ENCODE measurements at regions not wholly inside any gene's neighbourhood (a gene's known extent, or its start where the extent isn't known, plus 50 kb on each side); places are given as distances from the start of the nearest gene placed in this dataset.

DNA sequence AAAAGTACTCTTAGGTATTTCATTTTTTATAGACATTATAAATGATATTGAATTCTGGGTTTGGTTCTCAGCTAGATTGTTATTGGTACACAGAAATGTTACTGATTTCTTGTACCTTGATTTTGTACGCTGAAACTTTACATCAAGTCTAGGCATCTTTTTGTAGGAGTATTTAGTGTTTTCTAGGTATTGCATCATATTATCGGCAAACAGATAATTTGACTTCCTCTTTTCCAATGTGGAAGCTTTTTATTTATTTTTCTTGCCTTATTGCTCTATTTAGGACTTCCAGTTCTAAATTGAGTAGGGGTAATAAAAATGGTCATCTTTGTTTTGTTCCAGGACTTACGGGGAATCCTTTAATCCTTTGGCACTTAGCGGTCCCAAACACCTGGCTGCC is 676.6 kb upstream of the CCDC179 start:
- Histone ChIP-seq H3K4me2 (ENCODE audit: low read length) (no peak overlapping the region), H2AFZ (ENCODE audit: low read depth, low read length) (no peak overlapping the region), H3K79me2 (ENCODE audit: insufficient read depth, low read length) (no peaks in the 10 kb centered on the region), H3K4me3 (ENCODE audit: insufficient read depth, low read depth, low read length) (no peak overlapping the region), H3K9me3 (ENCODE audit: insufficient read depth, low read depth, low read length) (no peaks in the 10 kb centered on the region), H3K27ac (ENCODE audit: low read depth, low read length) (no peak overlapping the region), H3K27me3 (ENCODE audit: insufficient read depth, low read length) (no peaks in the 10 kb centered on the region), H3K4me1 (ENCODE audit: insufficient read depth, low read length) (no peaks in the 10 kb centered on the region), H4K20me1 (ENCODE audit: insufficient read depth, low read length) (no peaks in the 10 kb centered on the region), H3K36me3 (ENCODE audit: insufficient read depth, low read length) (no peaks in the 10 kb centered on the region), H3K9ac (ENCODE audit: low read length) (no peak overlapping the region)
- Mint-ChIP-seq H3K4me1 (ENCODE audit: low read depth, unreplicated experiment) (peaks cover 12% of the 10 kb centered on the region), H3K9me3 (ENCODE audit: unreplicated experiment) (peaks cover 15% of the 10 kb centered on the region), H3K4me3 (ENCODE audit: unreplicated experiment) (no peak overlapping the region), H3K27me3 (ENCODE audit: low read depth, unreplicated experiment) (peaks cover 10% of the 10 kb centered on the region), H3K27ac (ENCODE audit: unreplicated experiment) (no peak overlapping the region), H3K36me3 (ENCODE audit: low read depth, unreplicated experiment) (no peaks in the 10 kb centered on the region)
- DNase-seq (ENCODE audit: low read depth) (no peak), FAIRE-seq (no peak)
- TF ChIP-seq EZH2 (IDR thresholded peaks at IDR 0.05; ENCODE audit: insufficient read depth, low read length) = no peak
- TF ChIP-seq CTCF (IDR thresholded peaks at IDR 0.05; ENCODE audit: insufficient read depth, low read depth, low read length) = no peak

GRCh38 chr11:23539556-23539955 is 679.3 kb upstream of the CCDC179 start:
- no peaks in the 10 kb centered on the region for H3K4me1 ChIP-seq (ENCODE audit: insufficient read depth, low read length)
- peak overlapping the region; percentile 13 for H3K9ac ChIP-seq (ENCODE audit: low read length)
- no peaks in the 10 kb centered on the region for H3K27me3 ChIP-seq (ENCODE audit: insufficient read depth, low read length)
- peak overlapping the region; percentile 23 for H2AFZ ChIP-seq (ENCODE audit: low read depth, low read length)
- Mint-ChIP-seq H3K4me1 (ENCODE audit: low read depth, unreplicated experiment) (peaks cover 12% of the 10 kb centered on the region), H3K27ac (ENCODE audit: unreplicated experiment) (peak overlapping the region; percentile 22), H3K4me3 (ENCODE audit: unreplicated experiment) (no peak overlapping the region), H3K36me3 (ENCODE audit: low read depth, unreplicated experiment) (no peaks in the 10 kb centered on the region), H3K27me3 (ENCODE audit: low read depth, unreplicated experiment) (peaks cover 10% of the 10 kb centered on the region), H3K9me3 (ENCODE audit: unreplicated experiment) (peaks cover 15% of the 10 kb centered on the region)
- no peaks in the 10 kb centered on the region for H3K79me2 ChIP-seq (ENCODE audit: insufficient read depth, low read length)
- no peaks in the 10 kb centered on the region for H4K20me1 ChIP-seq (ENCODE audit: insufficient read depth, low read length)
- H3K27ac ChIP-seq (ENCODE audit: low read depth, low read length) = no peak overlapping the region
- no peaks in the 10 kb centered on the region for H3K9me3 ChIP-seq (ENCODE audit: insufficient read depth, low read depth, low read length)
- FAIRE-seq (no peak), DNase-seq (ENCODE audit: low read depth) (peak; percentile 47)
- H3K36me3 ChIP-seq (ENCODE audit: insufficient read depth, low read length) = no peaks in the 10 kb centered on the region
- no peak for TF ChIP-seq EZH2 (IDR thresholded peaks at IDR 0.05; ENCODE audit: insufficient read depth, low read length)
- no peak for TF ChIP-seq CTCF (IDR thresholded peaks at IDR 0.05; ENCODE audit: insufficient read depth, low read depth, low read length)
- H3K4me2 ChIP-seq (ENCODE audit: low read length) = peak overlapping the region; percentile 59
- H3K4me3 ChIP-seq (ENCODE audit: insufficient read depth, low read depth, low read length) = no peak overlapping the region

DNA sequence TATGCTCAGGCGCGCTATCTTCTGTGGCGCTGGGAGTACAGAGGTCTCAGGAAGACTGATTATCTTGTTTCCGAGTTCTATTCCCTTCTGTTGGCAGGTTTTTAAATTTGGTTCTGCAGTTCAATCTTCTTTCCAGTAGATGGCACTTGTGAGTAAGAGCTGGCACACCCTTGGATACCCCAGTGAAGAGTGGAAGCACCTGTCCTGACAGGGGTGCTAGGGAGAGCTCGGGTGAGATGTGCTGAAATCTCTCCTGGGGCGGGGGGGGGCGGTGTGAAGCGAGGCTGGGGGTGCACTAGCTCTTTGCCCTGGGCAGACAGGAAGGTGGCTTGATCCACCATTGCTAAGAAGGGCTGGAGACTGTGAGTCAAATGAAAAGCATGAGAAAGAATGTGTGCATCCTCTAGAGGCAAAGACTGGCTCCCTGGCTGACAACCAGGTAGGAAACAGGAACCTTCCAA is 679.9 kb upstream of the CCDC179 start:
- peaks cover 10% of the 10 kb centered on the region for H3K27me3 Mint-ChIP-seq (ENCODE audit: low read depth, unreplicated experiment)
- H3K4me2 ChIP-seq (ENCODE audit: low read length) = peak overlapping the region; percentile 59
- no peaks in the 10 kb centered on the region for H3K79me2 ChIP-seq (ENCODE audit: insufficient read depth, low read length)
- no peaks in the 10 kb centered on the region for H4K20me1 ChIP-seq (ENCODE audit: insufficient read depth, low read length)
- H3K9ac ChIP-seq (ENCODE audit: low read length) = peak overlapping the region; percentile 13
- no peaks in the 10 kb centered on the region for H3K36me3 Mint-ChIP-seq (ENCODE audit: low read depth, unreplicated experiment)
- H3K4me3 Mint-ChIP-seq (ENCODE audit: unreplicated experiment) = no peak overlapping the region
- DNase-seq (ENCODE audit: low read depth) = peak; percentile 63
- no peaks in the 10 kb centered on the region for H3K4me1 ChIP-seq (ENCODE audit: insufficient read depth, low read length)
- peaks cover 11% of the 10 kb centered on the region for H3K9me3 Mint-ChIP-seq (ENCODE audit: unreplicated experiment)
- peak overlapping the region; percentile 23 for H2AFZ ChIP-seq (ENCODE audit: low read depth, low read length)
- peak overlapping the region; percentile 3 for H3K27ac Mint-ChIP-seq (ENCODE audit: unreplicated experiment)
- FAIRE-seq = no peak
- no peak for TF ChIP-seq EZH2 (IDR thresholded peaks at IDR 0.05; ENCODE audit: insufficient read depth, low read length)
- peak; percentile 75 for TF ChIP-seq CTCF (IDR thresholded peaks at IDR 0.05; ENCODE audit: insufficient read depth, low read depth, low read length)
- H3K27ac ChIP-seq (ENCODE audit: low read depth, low read length) = no peak overlapping the region
- no peak overlapping the region for H3K4me3 ChIP-seq (ENCODE audit: insufficient read depth, low read depth, low read length)
- no peaks in the 10 kb centered on the region for H3K27me3 ChIP-seq (ENCODE audit: insufficient read depth, low read length)
- H3K4me1 Mint-ChIP-seq (ENCODE audit: low read depth, unreplicated experiment) = peaks cover 12% of the 10 kb centered on the region
- H3K36me3 ChIP-seq (ENCODE audit: insufficient read depth, low read length) = no peaks in the 10 kb centered on the region
- H3K9me3 ChIP-seq (ENCODE audit: insufficient read depth, low read depth, low read length) = no peaks in the 10 kb centered on the region
